GM18519 (cell line): ENCODE measurements at regions not wholly inside any gene's neighbourhood (a gene's known extent, or its start where the extent isn't known, plus 50 kb on each side); places are given as distances from the start of the nearest gene placed in this dataset.
"Not testable (repeated sequence)": the region's sequence is repeated elsewhere in the genome, so short reads cannot be mapped to it uniquely, and the experiment has no call there.

Experiments
- ATAC-seq: cut with Tn5 transposase; IDR thresholded peaks from one replicate; pipeline ENCODE4 v1.9.1; 2021; ENCODE audit warnings: mild to moderate bottlenecking, moderate library complexity; ENCODE audit not compliant: unreplicated experiment, low FRiP score

DNA sequence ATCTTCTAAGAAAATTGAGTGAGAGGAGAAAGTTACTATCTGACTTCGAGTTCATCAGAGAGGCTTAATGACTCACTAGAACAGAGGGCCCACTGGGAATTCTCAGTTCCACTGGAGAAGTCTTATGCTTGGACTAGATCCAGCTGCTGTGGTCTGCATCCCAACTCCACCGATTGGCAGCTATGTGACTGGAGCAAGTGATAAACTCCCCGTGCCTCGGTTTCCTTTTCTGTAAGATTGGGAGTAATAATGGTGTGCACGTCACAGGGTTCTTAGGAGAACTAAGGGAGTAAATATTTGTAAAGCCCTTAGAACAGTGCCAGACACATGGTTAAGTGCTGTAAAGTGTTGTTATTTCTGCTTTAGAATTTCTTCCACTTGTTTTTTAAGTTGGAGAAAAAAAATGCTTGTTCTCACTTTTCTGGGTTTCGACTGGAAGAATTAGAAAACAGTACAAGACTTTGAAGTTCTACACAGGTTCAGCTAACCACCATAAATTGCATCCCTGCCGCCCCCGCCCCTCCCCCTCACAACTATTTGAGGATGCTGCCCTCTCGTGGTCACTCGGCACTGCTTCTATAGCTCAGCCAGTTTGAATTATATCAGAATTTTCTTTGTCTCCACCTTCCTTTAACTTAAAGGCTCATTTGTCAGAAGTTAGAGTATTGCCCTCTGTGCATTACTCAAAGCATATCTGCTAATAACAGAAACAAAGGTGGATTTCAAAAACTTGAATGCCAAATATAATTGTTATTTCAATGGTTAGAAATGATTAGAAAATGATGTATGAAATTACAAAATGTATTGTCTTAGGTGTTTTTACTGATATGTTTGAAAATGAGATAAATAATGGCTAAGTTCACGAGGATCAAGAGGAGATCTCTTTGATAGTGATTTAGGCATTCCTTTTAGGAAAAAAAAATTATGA, 95.0 kb upstream of the IFNGR1 start:
- no peak for ATAC-seq

GRCh38 chr6:137313211-137313610, 94.0 kb upstream of the IFNGR1 start:
- ATAC-seq = no peak

DNA sequence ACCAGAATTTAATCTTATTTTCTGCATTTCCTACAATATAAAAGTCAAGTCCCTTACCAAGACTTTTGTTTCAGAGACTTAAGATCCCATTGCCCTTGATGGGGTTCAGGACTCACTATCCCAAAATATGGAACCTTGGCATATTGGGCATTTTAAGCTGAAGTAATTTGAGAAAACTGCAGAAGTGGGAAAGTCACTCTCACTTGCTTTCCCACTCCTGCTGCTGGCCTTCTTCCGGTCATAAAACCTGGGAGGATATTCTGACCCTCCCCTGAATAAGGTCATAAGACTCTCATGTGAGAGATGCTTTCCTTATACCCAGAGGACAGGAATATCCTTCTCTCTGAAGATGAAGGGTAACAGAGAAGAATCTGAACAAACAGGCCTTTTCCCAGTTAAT, 92.8 kb upstream of the IFNGR1 start:
- no peak for ATAC-seq

DNA sequence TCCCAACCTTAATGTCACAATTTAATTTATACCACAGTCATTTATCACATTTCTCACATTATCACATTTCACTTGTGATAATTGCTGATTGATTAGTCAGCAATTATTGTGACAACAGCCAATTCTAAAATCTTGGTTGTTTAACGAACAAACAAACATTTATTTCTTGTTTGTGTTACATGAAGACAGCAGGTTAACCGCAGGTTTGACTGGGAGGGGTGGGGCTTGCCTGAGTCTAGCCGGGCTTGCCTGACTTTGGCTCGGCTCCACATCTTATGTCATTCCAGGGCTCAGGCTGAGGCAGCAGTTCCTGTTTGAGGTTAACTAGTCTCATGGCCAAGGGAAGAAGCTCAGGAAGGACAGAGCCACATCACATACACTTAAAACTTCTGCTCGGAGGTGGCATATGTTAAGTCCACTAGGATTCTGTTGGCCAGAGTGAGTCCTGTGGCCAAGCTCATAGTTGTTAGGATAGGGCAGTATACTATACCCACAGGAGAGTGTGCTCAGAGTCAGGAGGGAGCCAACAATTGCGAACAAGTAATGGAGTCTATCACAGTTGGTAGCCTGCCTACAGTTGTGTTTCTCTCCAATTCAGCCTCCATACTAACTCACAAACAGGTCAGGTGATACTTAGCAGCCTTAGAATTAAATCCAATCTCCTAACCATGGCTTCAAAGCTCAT, 90.0 kb upstream of the IFNGR1 start:
- ATAC-seq = no peak

- ATAC-seq = no peak
These were observed 88.1 kb upstream of the IFNGR1 start for GRCh38 chr6:137307163-137307854.

GRCh38 chr6:137305691-137306090, 86.5 kb upstream of the IFNGR1 start:
- ATAC-seq = no peak

DNA sequence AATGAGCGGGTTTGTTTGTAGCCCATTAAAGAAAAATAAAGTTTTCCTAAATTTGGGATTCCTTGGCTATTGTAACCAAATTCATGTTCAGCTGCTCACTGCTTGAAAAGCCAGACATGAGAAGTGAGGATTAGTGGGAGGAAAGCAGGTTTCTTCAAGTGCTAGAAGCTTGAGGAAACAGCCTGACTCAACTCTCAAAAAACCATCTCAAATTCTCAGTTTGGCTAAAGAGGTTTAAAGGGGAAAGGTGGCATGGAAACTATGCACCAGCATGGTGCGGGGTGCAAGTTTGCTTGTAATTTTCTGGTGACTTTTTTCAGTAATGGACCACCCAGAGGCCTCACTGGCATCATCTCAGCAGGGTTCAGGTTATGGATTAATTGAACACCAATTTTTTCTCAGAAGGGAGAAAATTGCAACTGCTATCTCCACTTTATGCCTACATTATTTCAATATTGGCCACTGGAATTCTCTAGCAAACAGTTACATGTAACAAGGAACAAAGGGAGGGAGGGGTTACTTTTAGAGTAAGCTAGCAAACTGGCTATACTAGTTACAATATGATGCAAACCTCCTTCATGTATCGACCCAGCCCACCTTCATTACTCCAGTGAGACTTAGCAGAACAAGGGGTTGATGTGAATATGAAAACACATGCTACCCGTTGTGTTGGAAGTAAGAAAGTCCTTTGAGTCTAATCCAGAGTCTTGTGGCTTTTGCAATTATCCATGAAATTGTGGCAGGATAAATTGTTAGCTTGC, 85.0 kb upstream of the IFNGR1 start:
- ATAC-seq = no peak

DNA sequence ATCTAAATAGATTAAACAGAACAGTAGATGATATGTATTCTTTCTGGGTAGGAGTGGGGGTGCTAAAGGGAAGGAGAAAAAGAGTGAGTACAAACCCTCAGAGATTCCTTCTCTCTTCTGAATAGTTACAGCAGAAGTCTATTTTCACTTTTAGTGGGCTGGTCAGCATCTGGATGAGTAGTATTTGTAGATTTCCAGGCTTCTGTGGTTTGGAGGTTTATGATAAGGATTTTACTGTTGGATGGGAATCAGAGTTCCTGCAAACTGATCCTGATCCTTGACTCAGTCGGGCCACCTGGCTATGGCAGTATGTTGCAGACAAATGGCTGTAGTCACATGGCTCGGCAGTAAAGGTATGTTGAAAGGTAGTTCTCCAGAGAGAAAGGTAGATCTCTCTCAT, 84.3 kb upstream of the IFNGR1 start:
- no peak for ATAC-seq

- no peak for ATAC-seq
These were observed 80.5 kb upstream of the IFNGR1 start for GRCh38 chr6:137299681-137300080.

DNA sequence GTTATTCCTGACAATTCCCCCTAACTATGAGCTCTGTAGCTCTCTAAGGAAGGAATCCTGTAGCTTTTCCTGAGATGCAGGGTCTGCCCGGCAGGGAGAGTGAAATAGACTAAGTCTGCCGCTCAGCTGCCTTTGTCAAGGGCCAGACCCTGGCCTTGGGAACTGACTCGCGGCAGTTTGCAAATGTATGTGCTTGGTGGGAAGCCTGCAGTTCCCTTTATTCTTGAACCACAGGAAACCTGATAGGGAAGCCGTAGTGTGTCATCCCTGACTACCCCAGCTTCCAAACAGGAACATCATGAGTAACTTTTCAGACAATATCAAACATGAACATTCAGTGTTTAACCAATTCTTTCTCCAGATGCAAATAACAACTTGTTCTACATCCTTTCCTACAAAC, 78.7 kb upstream of the IFNGR1 start:
- no peak for ATAC-seq

DNA sequence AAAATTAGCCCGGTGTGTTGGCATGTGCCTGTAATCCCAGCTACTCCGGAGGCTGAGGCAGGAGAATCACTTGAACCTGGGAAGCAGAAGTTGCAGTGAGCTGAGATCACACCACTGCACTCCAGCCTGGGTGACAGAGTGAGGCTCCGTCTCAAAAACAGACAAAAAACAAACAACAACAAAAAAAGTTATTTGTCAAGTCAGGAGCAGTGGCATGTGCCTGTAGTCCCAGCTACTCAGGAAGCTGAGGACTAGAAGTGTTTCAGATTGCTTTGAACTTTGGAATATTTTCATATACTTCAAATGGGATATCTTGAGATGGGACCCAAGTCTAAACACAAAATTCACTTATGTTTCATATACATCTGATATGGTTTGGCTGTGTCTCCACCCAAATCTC, 73.1 kb upstream of the IFNGR1 start:
- not testable (repeated sequence) for ATAC-seq

DNA sequence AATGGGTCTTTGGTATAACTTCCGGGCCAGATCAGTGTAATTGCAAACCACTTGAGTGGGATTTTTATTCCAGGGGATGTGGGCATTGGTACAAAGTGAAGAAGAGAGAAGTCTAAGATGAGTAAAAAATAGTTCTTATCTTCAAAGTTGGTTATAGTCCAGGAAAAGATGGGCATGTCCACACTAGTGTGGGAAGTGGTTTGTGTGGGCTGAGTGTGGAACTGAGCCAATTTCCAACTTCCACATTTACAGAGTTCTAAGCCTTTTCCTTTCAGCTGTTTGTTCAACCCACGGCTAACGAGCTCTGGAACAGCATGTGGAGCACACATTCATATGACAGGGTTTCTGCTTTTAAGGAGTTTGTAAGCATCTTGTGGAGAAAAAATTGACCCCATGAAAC, 72.3 kb upstream of the IFNGR1 start:
- no peak for ATAC-seq

DNA sequence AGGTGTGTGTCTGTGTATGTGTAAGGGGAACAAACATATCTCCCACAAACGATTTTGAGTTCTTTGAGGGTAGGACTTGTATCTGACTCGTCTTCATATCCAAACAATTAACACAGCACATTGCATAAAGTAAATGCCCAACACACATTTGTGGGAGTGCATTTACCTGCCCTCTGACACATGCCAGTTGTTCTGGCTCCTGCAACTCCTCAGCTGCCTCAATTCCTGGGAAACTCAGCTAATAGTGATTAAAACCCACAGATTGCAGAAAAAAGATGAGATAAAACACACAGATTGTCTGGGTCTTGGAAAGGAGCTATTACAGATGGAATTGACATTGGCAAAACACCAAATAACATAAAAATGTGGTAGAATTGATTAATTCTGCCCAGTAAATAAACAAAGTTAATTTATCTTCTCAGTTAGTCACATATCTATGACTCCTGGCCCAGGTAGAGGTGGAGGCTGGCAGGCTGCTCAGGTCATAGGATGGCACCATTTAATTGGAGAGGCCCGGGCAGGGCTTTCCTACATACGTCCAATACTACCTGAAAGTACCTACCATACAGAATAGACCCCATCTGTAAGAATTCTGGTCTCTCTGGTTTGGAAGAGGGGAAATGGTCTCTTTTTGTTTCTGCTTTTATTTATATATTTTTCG, 71.5 kb upstream of the IFNGR1 start:
- ATAC-seq = no peak

DNA sequence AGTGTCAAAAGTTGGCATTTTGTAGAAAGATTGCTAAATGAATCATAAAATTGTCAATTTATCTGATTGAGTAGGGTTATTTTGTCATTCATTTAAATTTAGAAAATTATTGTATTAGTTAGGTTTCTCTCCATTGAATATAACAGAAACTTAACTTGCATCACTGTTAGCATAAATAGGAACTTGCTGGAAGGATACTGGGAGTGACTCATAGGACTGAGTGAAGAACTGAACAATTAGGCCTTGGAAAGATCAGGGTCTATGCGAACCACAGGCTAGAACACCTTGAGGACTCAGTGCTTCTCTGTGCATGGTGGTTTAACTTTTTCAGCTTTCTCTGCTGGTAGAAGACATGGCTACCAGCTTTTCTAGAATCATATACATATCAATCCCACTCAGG, 67.7 kb upstream of the IFNGR1 start:
- ATAC-seq = no peak

- ATAC-seq = no peak
These were observed 67.2 kb upstream of the IFNGR1 start for GRCh38 chr6:137286368-137286767.

- ATAC-seq = no peak
These were observed 65.6 kb upstream of the IFNGR1 start for GRCh38 chr6:137284811-137285110.

- peak; percentile 77 for ATAC-seq
These were observed 65.0 kb upstream of the IFNGR1 start for GRCh38 chr6:137283940-137284810.

- ATAC-seq = no peak
These were observed 63.9 kb upstream of the IFNGR1 start for GRCh38 chr6:137283080-137283479.

DNA sequence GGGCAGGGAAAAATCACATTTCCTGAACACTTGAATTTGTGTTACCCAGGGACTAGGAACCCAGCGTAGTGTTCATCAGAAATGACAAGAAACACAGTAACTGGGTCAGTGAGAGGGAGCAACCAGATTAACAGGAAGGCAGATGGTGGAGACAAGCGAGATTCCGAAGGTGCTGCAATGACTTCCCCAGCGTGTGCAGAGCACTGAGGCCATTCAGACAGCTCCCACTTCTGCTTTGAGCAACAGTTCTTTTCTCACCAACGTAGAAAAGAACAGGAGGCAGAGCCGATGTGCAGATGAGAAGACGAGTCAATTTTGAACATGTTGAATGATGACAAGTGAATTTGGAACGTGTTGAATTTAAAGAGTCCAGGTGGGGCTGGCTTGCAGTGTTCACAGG, 63.1 kb upstream of the IFNGR1 start:
- no peak for ATAC-seq
